Stomach (tissue), 4 donors: ENCODE measurements at regions not wholly inside any gene's neighbourhood (a gene's known extent, or its start where the extent isn't known, plus 50 kb on each side); places are given as distances from the start of the nearest gene placed in this dataset.

Experiments used
- CTCF ChIP-seq, 7 experiments: fragments of 450-650 bp in 4 of 7; fragments of 200-600 bp in 3 of 7; sonication (generic) in 3 of 7; IDR thresholded peaks; one replicate each; pipeline ENCODE4 v1.5.1; 2016 to 2019; ENCODE audit warnings: antibody characterized with exemption in 7 of 7, control low read depth in 2 of 7, mild to moderate bottlenecking in 1 of 7
- EP300 ChIP-seq: sonication (generic); formaldehyde crosslinking; IDR thresholded peaks from one replicate; pipeline ENCODE4 v1.6.1; 2017; ENCODE audit warnings: antibody characterized with exemption
- POLR2A ChIP-seq, 4 donors: fragments of 450-650 bp; IDR thresholded peaks; one replicate each; pipeline ENCODE4 v1.6.1; 2016; ENCODE audit warnings: antibody characterized with exemption in 4 of 4, control low read depth in 2 of 4, mild to moderate bottlenecking in 1 of 4, moderate library complexity in 1 of 4
- POLR2AphosphoS5 ChIP-seq, 3 donors: sonication (generic); formaldehyde crosslinking; IDR thresholded peaks; one replicate each; pipeline ENCODE4 v1.6.1; 2016; ENCODE audit warnings: antibody characterized with exemption in 3 of 3

DNA sequence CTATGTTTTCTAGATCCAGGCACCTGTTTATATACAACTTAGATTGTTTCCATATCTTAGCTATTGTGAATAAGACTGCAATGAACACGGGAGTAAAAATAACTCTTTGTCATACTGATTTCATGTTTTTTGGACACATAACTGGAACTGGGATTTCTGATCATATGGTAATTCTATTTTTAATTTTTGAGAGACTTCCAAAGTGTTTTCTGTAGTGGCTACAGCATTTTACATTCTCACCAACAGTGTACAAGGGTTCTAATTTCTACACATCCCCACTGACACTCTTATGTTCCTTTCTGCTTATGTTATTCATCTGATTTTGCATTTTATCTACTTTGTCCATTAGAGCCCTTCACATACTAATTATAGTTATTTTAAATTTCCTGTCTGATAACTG lies 1152.9 kb downstream of the SLITRK1 start:
- TF ChIP-seq CTCF (IDR thresholded peaks at IDR 0.05): no peak
- no peak for TF ChIP-seq POLR2AphosphoS5 (IDR thresholded peaks at IDR 0.05)
- no peak for TF ChIP-seq POLR2A (IDR thresholded peaks at IDR 0.05)
- no peak for TF ChIP-seq EP300
